ENCODE measurements at regions not wholly inside any gene's neighbourhood (a gene's known extent, or its start where the extent isn't known, plus 50 kb on each side); places are given as distances from the start of the nearest gene placed in this dataset.

- Histone ChIP-seq H3K27ac (no peak overlapping the region), H3K36me3 (no peaks in the 10 kb centered on the region), H3K27me3 (no peaks in the 10 kb centered on the region), H3K4me1 (no peaks in the 10 kb centered on the region), H3K4me3 (no peak overlapping the region), H3K9me3 (no peaks in the 10 kb centered on the region)
- TF ChIP-seq CTCF (IDR thresholded peaks at IDR 0.05) = no peak
- no peak for DNase-seq (ENCODE audit: low spot score)
Observed at GRCh38 chr20:22226849-22227700, 357.3 kb downstream of the FOXA2 start.

- DNase-seq (ENCODE audit: low spot score) = no peak
- Histone ChIP-seq H3K36me3 (no peaks in the 10 kb centered on the region), H3K4me3 (no peak overlapping the region), H3K4me1 (no peaks in the 10 kb centered on the region), H3K9me3 (no peaks in the 10 kb centered on the region), H3K27ac (no peak overlapping the region), H3K27me3 (no peaks in the 10 kb centered on the region)
- no peak for TF ChIP-seq CTCF (IDR thresholded peaks at IDR 0.05)
Observed at GRCh38 chr20:22223236-22223635, 361.1 kb downstream of the FOXA2 start.

GRCh38 chr20:22217712-22218352, 366.5 kb downstream of the FOXA2 start:
- Histone ChIP-seq H3K27me3 (no peaks in the 10 kb centered on the region), H3K9me3 (no peaks in the 10 kb centered on the region), H3K27ac (no peak overlapping the region), H3K4me1 (no peaks in the 10 kb centered on the region), H3K4me3 (no peak overlapping the region), H3K36me3 (no peaks in the 10 kb centered on the region)
- no peak for DNase-seq (ENCODE audit: low spot score)
- TF ChIP-seq CTCF (IDR thresholded peaks at IDR 0.05) = no peak

- Histone ChIP-seq H3K36me3 (no peaks in the 10 kb centered on the region), H3K4me3 (no peak overlapping the region), H3K27ac (no peak overlapping the region), H3K4me1 (no peaks in the 10 kb centered on the region), H3K9me3 (no peaks in the 10 kb centered on the region), H3K27me3 (no peaks in the 10 kb centered on the region)
- DNase-seq (ENCODE audit: low spot score) = no peak
- no peak for TF ChIP-seq CTCF (IDR thresholded peaks at IDR 0.05)
Observed at GRCh38 chr20:22216984-22217383, 367.4 kb downstream of the FOXA2 start.

- no peaks in the 10 kb centered on the region for H3K36me3 ChIP-seq
- TF ChIP-seq CTCF (IDR thresholded peaks at IDR 0.05) = no peak
- H3K4me1 ChIP-seq = no peaks in the 10 kb centered on the region
- DNase-seq (ENCODE audit: low spot score) = no peak
- no peaks in the 10 kb centered on the region for H3K27me3 ChIP-seq
- no peak overlapping the region for H3K27ac ChIP-seq
- no peak overlapping the region for H3K4me3 ChIP-seq
- peaks cover 0 to 2% of the 10 kb centered on the region in 2 donors for H3K9me3 ChIP-seq
Observed at GRCh38 chr20:22214296-22214695, 370.1 kb downstream of the FOXA2 start.
